H1 (cell line): ENCODE measurements at regions not wholly inside any gene's neighbourhood (a gene's known extent, or its start where the extent isn't known, plus 50 kb on each side); places are given as distances from the start of the nearest gene placed in this dataset.

Source experiments
- CBX5 ChIP-seq: fragments of 300-800, 300-1000 bp; sonication (generic); IDR thresholded peaks from 2 replicates; pipeline ENCODE4 v1.7.1; 2016; ENCODE audit warnings: antibody characterized with exemption, low read length, low read depth
- CHD1 ChIP-seq: IDR thresholded peaks from 2 replicates; pipeline ENCODE4 v1.6.1; 2012; ENCODE audit warnings: low read depth, low read length, improper control_type of control experiment
- KDM5A ChIP-seq: fragments of 200-600 bp; IDR thresholded peaks from 2 replicates; pipeline ENCODE4 v1.7.1; 2012; ENCODE audit warnings: mild to moderate bottlenecking, low read length, inconsistent platforms, mixed read lengths
- RXRA ChIP-seq: IDR thresholded peaks from 2 replicates; pipeline ENCODE4 v1.6.1; 2011; ENCODE audit warnings: low read depth, mild to moderate bottlenecking, low read length, moderate library complexity; ENCODE audit not compliant: insufficient read depth
- YY1 ChIP-seq: IDR thresholded peaks from 2 replicates; pipeline ENCODE4 v1.6.1; 2011; ENCODE audit warnings: low read depth, mild to moderate bottlenecking, low read length
- TF ChIP-seq, protein P1 (sequence below): fragments of 300-600 bp; sonication (generic); IDR thresholded peaks from 2 replicates; pipeline ENCODE4 v1.7.1; 2012; ENCODE audit warnings: low read length, moderate library complexity, mild to moderate bottlenecking, inconsistent platforms; ENCODE audit not compliant: insufficient replicate concordance
- TF ChIP-seq, protein P2 (sequence below): IDR thresholded peaks from 2 replicates; pipeline ENCODE4 v1.6.1; 2012; ENCODE audit warnings: low read length, inconsistent platforms
- TF ChIP-seq, protein P3 (sequence below), 3 experiments: IDR thresholded peaks; 1 replicate in 2 of 3; 2 replicates in 1 of 3; pipeline versions ENCODE4 v1.5.1 to v1.6.1; 2011; ENCODE audit warnings: low read length in 3 of 3, mild to moderate bottlenecking in 3 of 3, inconsistent platforms in 2 of 3, low read depth in 1 of 3, moderate library complexity in 1 of 3; ENCODE audit not compliant: insufficient read depth in 1 of 3; ENCODE audit errors: control extremely low read depth in 1 of 3

DNA sequence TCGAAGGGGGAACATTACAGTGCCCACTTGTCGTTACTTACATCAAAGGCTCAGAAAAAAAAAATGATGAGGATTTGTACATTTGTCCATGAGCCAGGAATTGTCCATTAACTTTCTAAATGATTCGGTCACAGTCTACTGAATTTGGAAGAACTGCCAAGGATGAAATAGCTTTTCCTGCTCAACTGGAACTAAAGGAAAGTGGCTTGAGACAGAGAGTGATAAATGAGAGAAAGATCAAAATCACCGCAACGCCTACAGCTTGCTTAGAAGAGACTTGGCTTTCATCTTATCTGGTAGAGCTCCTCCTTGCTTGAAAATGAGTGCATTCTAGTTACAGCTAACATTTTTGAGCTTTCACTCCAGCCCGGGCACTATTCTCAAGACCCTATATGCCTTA lies 55.5 kb upstream of the ADGRG2 start (continued):
- TF ChIP-seq, protein P1, sequence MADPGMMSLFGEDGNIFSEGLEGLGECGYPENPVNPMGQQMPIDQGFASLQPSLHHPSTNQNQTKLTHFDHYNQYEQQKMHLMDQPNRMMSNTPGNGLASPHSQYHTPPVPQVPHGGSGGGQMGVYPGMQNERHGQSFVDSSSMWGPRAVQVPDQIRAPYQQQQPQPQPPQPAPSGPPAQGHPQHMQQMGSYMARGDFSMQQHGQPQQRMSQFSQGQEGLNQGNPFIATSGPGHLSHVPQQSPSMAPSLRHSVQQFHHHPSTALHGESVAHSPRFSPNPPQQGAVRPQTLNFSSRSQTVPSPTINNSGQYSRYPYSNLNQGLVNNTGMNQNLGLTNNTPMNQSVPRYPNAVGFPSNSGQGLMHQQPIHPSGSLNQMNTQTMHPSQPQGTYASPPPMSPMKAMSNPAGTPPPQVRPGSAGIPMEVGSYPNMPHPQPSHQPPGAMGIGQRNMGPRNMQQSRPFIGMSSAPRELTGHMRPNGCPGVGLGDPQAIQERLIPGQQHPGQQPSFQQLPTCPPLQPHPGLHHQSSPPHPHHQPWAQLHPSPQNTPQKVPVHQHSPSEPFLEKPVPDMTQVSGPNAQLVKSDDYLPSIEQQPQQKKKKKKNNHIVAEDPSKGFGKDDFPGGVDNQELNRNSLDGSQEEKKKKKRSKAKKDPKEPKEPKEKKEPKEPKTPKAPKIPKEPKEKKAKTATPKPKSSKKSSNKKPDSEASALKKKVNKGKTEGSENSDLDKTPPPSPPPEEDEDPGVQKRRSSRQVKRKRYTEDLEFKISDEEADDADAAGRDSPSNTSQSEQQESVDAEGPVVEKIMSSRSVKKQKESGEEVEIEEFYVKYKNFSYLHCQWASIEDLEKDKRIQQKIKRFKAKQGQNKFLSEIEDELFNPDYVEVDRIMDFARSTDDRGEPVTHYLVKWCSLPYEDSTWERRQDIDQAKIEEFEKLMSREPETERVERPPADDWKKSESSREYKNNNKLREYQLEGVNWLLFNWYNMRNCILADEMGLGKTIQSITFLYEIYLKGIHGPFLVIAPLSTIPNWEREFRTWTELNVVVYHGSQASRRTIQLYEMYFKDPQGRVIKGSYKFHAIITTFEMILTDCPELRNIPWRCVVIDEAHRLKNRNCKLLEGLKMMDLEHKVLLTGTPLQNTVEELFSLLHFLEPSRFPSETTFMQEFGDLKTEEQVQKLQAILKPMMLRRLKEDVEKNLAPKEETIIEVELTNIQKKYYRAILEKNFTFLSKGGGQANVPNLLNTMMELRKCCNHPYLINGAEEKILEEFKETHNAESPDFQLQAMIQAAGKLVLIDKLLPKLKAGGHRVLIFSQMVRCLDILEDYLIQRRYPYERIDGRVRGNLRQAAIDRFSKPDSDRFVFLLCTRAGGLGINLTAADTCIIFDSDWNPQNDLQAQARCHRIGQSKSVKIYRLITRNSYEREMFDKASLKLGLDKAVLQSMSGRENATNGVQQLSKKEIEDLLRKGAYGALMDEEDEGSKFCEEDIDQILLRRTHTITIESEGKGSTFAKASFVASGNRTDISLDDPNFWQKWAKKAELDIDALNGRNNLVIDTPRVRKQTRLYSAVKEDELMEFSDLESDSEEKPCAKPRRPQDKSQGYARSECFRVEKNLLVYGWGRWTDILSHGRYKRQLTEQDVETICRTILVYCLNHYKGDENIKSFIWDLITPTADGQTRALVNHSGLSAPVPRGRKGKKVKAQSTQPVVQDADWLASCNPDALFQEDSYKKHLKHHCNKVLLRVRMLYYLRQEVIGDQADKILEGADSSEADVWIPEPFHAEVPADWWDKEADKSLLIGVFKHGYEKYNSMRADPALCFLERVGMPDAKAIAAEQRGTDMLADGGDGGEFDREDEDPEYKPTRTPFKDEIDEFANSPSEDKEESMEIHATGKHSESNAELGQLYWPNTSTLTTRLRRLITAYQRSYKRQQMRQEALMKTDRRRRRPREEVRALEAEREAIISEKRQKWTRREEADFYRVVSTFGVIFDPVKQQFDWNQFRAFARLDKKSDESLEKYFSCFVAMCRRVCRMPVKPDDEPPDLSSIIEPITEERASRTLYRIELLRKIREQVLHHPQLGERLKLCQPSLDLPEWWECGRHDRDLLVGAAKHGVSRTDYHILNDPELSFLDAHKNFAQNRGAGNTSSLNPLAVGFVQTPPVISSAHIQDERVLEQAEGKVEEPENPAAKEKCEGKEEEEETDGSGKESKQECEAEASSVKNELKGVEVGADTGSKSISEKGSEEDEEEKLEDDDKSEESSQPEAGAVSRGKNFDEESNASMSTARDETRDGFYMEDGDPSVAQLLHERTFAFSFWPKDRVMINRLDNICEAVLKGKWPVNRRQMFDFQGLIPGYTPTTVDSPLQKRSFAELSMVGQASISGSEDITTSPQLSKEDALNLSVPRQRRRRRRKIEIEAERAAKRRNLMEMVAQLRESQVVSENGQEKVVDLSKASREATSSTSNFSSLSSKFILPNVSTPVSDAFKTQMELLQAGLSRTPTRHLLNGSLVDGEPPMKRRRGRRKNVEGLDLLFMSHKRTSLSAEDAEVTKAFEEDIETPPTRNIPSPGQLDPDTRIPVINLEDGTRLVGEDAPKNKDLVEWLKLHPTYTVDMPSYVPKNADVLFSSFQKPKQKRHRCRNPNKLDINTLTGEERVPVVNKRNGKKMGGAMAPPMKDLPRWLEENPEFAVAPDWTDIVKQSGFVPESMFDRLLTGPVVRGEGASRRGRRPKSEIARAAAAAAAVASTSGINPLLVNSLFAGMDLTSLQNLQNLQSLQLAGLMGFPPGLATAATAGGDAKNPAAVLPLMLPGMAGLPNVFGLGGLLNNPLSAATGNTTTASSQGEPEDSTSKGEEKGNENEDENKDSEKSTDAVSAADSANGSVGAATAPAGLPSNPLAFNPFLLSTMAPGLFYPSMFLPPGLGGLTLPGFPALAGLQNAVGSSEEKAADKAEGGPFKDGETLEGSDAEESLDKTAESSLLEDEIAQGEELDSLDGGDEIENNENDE, result no peak
- TF ChIP-seq CHD1 (no peak), CBX5 (no peak), YY1 (no peak), RXRA (no peak), KDM5A (no peak)
- TF ChIP-seq, protein P2, sequence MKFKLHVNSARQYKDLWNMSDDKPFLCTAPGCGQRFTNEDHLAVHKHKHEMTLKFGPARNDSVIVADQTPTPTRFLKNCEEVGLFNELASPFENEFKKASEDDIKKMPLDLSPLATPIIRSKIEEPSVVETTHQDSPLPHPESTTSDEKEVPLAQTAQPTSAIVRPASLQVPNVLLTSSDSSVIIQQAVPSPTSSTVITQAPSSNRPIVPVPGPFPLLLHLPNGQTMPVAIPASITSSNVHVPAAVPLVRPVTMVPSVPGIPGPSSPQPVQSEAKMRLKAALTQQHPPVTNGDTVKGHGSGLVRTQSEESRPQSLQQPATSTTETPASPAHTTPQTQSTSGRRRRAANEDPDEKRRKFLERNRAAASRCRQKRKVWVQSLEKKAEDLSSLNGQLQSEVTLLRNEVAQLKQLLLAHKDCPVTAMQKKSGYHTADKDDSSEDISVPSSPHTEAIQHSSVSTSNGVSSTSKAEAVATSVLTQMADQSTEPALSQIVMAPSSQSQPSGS, result no peak
- TF ChIP-seq, protein P3, sequence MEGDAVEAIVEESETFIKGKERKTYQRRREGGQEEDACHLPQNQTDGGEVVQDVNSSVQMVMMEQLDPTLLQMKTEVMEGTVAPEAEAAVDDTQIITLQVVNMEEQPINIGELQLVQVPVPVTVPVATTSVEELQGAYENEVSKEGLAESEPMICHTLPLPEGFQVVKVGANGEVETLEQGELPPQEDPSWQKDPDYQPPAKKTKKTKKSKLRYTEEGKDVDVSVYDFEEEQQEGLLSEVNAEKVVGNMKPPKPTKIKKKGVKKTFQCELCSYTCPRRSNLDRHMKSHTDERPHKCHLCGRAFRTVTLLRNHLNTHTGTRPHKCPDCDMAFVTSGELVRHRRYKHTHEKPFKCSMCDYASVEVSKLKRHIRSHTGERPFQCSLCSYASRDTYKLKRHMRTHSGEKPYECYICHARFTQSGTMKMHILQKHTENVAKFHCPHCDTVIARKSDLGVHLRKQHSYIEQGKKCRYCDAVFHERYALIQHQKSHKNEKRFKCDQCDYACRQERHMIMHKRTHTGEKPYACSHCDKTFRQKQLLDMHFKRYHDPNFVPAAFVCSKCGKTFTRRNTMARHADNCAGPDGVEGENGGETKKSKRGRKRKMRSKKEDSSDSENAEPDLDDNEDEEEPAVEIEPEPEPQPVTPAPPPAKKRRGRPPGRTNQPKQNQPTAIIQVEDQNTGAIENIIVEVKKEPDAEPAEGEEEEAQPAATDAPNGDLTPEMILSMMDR (IDR thresholded peaks at IDR 0.05; ENCODE audit: control extremely low read depth in 1 of 3, insufficient read depth in 1 of 3, low read depth in 1 of 3, low read length in 3 of 3), result no peak
